HCT116 (cell line): ENCODE measurements at regions not wholly inside any gene's neighbourhood (a gene's known extent, or its start where the extent isn't known, plus 50 kb on each side); places are given as distances from the start of the nearest gene placed in this dataset.

Experiments used
- CTCF ChIP-seq, 3 experiments: fragments of 200-600 bp in 1 of 3; sonication (generic) in 1 of 3; IDR thresholded peaks in 2 of 3; conservative IDR thresholded peaks in 1 of 3; 2 replicates each; pipeline ENCODE4 v1.5.1; 2012 to 2017; ENCODE audit warnings: low read depth in 2 of 3, low read length in 2 of 3, antibody characterized with exemption in 1 of 3, borderline replicate concordance in 1 of 3, control low read depth in 1 of 3, mild to moderate bottlenecking in 1 of 3, mixed read lengths in 1 of 3, mixed run types in 1 of 3, moderate library complexity in 1 of 3; ENCODE audit not compliant: insufficient read depth in 1 of 3
- EGR1 ChIP-seq: IDR thresholded peaks from 2 replicates; pipeline ENCODE4 v1.6.1; 2012; ENCODE audit warnings: low read depth
- EZH2 ChIP-seq: fragments of 200-600 bp; sonication (generic); IDR thresholded peaks from 2 replicates; pipeline ENCODE4 v1.6.1; 2017; ENCODE audit warnings: antibody characterized with exemption, mixed run types
- EZH2phosphoT487 ChIP-seq: fragments of 200-600 bp; IDR thresholded peaks from 2 replicates; pipeline ENCODE4 v1.6.1; 2018; ENCODE audit warnings: antibody characterized with exemption, borderline replicate concordance
- POLR2A ChIP-seq: IDR thresholded peaks from 2 replicates; pipeline ENCODE4 v1.7.0; 2011; ENCODE audit warnings: borderline replicate concordance; ENCODE audit not compliant: insufficient read depth, insufficient read length; ENCODE audit errors: extremely low read depth
- POLR2AphosphoS5 ChIP-seq: IDR thresholded peaks from 2 replicates; pipeline ENCODE4 v1.6.1; 2011; ENCODE audit warnings: mild to moderate bottlenecking, low read depth, low read length, moderate library complexity
- RAD21 ChIP-seq: IDR thresholded peaks from 2 replicates; pipeline ENCODE4 v1.6.1; 2012; ENCODE audit warnings: low read depth, mild to moderate bottlenecking
- REST ChIP-seq: IDR thresholded peaks from 2 replicates; pipeline ENCODE4 v1.6.1; 2012; ENCODE audit warnings: low read depth
- SIN3A ChIP-seq: IDR thresholded peaks from 2 replicates; pipeline ENCODE4 v1.6.1; 2012; ENCODE audit warnings: low read depth
- SP1 ChIP-seq: IDR thresholded peaks from 2 replicates; pipeline ENCODE4 v1.6.1; 2012; ENCODE audit warnings: low read depth
- YY1 ChIP-seq: IDR thresholded peaks from 2 replicates; pipeline ENCODE4 v1.6.1; 2011; ENCODE audit warnings: low read length, low read depth, moderate library complexity, mild to moderate bottlenecking; ENCODE audit not compliant: insufficient replicate concordance; ENCODE audit errors: extremely low read depth
- ZNF274 ChIP-seq: fragments of 200-500 bp; sonication (Bioruptor generic); IDR thresholded peaks from 2 replicates; pipeline ENCODE4 v1.6.1; 2014; ENCODE audit warnings: mild to moderate bottlenecking, low read depth, low read length, inconsistent platforms

- TF ChIP-seq EZH2phosphoT487 (no peak), POLR2AphosphoS5 (no peak), SIN3A (no peak), CTCF (IDR thresholded peaks at IDR 0.05 in 2 of 3, conservative IDR thresholded peaks at IDR 0.05 in 1 of 3; ENCODE audit: borderline replicate concordance in 1 of 3, insufficient read depth in 1 of 3, low read depth in 2 of 3, low read length in 2 of 3) (no peak), RAD21 (no peak), EZH2 (no peak), SP1 (no peak), YY1 (no peak), ZNF274 (no peak), POLR2A (no peak), EGR1 (no peak), REST (no peak)
Observed at GRCh38 chr12:86551146-86551571, 295.0 kb upstream of the MGAT4C start.
